ENCODE measurements at regions not wholly inside any gene's neighbourhood (a gene's known extent, or its start where the extent isn't known, plus 50 kb on each side); places are given as distances from the start of the nearest gene placed in this dataset.
"Not testable (repeated sequence)": the region's sequence is repeated elsewhere in the genome, so short reads cannot be mapped to it uniquely, and the experiment has no call there.

DNA sequence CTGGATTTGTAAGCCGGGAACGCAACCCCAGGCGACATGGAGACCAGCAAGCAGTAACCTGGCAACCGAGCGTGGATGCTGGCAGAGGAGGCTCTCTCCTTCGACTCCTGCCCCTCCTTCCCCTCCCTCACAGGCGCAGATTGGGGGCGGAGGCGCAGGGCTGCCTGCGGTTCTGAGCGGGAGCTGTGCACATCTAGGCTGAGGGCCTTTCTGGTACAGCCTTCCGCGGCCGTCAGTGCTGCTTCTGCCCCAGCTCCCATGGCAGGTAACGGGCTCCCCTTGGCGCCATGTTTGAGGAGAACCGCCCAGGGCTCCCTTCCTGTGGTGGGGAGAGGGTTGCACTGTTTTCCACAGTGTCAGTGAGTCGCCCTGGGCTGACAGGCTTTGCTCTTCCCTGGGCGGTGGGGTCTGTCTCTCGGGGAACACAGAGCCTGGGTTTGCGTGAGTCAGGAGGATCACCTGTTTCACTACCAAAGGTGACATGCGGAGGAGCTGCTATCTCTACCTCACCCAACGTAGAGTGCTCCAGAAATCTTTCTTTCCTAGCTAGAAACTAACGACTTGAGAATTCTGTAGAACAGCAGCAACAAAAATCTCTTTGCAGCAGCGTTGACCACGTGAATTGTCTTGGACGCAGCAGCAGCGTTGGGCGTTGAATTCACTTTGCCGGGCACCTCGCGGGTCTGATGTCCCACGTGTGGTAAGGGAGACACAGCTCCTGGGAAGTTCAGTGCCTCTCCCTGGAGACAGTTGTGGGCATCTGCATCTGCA is 154.8 kb upstream of the COBL start:
- DNase-seq: peak in 1 of 5 experiments; percentile 11

DNA sequence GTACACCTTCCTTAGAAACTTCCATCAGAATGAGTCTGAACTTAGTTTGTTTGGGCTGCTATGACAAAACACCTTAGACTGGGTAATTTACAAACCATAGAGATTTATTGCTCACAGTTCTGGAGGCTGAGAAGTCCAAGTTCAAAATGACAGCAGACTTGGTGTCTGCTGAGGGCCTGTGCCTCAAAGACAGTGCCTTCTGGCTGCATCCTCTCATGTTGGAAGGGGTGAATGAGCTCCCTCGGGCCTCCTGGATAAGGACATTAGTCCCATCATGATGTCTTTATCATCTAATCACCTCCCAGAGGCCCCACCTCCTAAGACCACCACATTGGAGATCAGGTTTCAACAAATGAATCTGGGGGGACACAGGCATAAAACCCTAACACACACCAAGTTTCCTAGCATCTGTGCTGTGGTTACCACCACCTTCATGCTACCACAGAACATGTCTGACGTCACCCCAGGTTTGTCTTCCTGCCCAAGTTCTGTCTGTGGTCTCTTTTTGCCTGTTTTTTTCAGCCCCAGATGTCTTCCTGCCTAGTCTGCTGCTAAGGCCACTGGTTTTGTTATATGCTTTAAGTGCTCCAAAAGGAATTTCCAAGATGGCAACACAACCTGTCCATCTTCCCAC is 150.9 kb upstream of the COBL start:
- peak in 1 of 5 experiments; percentile 86 for DNase-seq

- no peak for DNase-seq
These were observed 143.2 kb upstream of the COBL start for GRCh38 chr7:51459809-51460208.

- no peak for DNase-seq
These were observed 142.1 kb upstream of the COBL start for GRCh38 chr7:51458693-51459092.

GRCh38 chr7:51457079-51457478 is 140.5 kb upstream of the COBL start:
- no peak for DNase-seq

DNA sequence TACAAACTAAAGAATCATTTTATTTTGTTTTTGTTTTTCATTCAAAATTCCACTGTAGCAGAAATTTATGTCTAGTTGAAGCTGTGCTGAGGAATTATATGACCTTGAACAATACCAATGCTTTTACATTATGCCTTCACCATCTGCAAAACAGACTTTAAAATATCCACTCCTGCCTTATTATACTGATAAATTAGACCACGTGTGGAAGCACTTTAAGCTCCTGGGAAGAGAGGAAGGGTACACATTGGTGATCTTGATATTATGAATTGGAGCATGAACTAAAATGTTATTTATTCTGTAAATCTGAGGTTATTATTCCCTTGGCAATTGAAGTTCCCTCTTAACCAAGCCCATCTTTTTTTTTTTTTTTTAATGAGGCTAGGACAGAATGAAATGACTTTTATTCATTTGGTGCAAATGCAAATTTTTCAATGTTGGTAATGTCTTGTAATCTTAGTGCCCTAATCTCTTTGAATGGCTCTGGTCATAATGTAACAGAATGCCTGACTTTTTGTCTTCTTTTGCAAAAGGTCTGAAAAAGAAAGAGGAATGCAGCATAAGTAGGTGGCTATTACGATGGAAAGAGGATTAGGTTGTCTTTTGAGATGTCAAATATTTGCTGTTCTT is 139.9 kb upstream of the COBL start:
- no peak for DNase-seq

DNA sequence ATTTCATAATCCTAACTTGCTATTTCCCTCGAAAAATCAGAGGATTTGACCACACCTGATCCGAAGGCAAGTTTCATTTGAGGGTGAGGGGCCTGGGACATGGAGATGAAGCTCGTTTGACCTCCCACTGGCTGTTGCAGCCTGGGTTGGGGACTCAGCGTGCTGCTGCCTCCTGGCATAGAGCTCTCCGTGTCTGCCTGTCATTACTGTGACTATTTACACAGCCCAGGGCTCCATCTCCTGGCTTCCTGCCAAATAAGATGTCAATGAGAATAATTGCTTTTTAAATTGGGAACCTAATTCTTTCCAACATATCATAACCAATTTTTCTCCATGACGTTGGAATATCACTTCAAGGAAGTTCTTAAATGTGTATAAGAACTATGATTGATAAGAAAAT is 139.3 kb upstream of the COBL start:
- DNase-seq: no peak

- no peak for DNase-seq
These were observed 138.9 kb upstream of the COBL start for GRCh38 chr7:51455513-51455912.

DNA sequence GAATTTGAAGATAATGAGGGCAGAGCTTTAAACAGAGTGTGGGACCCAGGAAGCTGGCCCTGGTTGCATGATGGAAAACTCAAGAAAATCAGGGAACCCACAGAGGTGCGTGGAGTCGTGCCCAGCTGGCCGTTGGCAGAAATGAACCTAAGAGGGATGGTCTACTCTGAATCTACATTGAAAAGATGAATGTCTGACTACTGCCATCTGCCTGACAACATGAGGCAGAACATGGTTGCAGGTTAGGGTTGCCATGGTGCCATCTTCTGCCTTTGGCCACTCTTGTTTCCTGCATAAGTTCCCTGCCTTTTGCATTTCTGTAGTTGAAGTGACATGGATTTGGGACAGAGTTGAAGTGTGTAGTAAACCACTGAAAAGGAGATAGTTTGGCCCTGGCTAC is 138.5 kb upstream of the COBL start:
- DNase-seq: no peak

DNA sequence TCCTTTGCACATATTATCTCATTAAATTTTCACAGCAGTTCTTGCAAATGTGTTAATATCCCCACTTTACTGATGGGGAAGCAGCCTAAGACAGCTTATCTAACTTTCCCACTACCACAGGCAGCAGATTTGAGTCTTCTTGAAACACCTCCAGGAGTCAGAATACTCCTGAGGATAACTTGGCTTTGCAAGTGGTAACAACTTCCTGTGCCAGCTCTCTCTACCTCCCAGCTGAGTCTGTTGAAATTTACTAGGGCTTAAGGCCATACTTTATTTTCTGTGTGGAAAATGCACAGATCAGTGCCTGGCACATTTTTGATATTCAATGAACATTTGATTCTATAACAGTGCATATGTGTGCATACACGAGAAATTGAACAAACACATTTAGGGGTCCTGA is 136.1 kb upstream of the COBL start:
- DNase-seq: no peak

DNA sequence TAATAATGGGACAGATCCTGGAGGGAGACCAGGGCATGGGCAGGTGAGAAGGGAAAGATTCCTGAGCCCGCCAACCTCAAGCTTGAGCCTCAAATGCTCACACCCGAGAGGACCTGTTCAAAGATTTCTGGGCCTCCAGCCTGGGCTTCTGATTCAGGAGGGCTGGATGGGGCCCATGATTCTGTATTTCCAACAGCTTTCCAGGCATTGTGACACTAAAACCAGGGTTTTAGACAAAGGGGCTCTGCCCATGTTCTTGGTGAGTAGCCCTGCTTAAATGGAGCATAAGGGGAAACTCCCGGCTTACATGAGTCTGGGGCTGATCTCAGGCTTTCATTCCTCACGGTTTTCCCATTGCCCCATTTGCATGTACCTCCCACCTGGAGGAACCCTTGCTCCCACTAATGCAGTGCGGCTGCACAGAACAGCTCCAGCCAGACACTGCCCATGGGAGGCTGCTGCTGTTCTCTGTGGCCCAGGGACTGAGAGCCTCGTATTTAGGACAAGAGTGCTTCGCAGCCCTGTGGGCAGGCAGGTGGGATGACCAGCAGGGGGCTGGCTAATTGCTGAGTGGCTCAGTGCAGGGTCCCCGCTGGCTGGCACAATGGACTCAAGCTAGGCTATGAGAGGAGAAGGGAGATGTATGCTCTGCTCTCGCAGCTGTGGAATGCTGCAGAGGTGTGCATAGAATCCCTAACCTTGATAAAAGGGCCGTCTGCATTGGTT is 135.3 kb upstream of the COBL start:
- no peak for DNase-seq

GRCh38 chr7:51450541-51450940 is 133.9 kb upstream of the COBL start:
- DNase-seq: no peak

DNA sequence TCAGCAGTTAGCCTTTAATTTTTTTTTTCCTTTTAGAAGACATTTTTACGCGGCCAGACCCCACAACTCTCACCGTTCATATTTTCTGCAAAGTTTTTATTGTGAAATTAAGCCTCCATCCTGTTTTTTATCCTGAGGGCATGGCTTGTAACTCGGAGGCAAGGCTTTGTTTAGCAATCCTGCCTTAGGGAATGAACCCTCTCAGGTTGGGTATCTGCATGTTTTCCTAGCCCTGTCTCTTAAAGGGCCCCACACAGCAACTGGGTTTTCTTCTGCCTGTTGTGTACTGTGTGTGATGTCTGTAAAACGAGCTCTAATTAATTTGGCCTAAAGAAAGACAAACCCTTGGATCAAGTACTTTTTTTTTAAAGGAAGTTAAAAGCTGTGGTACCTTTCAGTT is 130.2 kb upstream of the COBL start:
- no peak for DNase-seq

DNA sequence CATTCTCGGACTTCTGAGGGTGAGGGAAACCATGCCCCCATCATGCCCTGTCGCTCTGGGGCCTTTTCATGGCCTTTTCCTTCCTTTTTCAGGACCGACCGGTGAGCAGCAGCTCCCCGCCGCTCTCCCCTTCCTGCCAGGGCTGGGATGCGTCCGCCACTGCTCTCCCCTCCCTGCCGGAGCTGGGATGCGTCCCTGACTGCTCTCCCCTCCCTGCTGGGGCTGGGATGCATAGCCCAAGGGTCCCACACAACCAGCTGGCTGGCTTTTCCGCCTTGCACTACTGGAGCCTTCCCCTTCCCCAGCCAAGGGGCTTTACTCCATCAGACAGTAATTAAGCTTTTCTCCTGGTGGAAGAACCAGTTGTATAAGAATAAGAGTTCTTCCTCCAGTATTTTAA is 129.7 kb upstream of the COBL start:
- no peak for DNase-seq

GRCh38 chr7:51444936-51445335 is 128.3 kb upstream of the COBL start:
- no peak for DNase-seq

DNA sequence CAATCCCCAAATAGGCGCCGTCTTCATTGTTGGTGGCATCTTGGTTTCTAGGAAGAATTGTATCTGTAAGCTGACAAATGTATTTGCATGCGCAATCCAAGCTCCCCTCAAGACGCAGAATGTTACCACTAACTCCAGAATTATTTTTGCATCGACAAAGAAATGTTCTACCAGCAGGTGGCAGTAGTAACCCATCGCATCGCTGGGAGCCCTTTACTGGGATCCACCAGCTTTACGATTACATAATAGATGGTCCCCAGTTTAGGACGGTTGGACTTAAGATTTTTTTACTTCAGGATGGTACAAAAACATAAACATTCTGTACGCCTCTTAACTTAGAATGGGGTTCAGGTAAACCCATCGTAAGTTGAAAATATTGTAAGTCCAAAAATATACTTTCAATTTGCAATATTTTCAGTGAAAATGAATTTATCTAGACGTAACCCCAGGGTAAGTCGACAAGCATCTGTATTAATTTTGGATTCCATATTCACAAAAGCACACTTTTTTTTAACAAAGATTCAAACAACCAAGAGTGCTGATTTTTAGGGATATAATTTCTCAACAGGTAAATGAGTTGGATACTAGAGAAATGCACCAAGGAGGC is 114.0 kb upstream of the COBL start:
- peak in 1 of 5 experiments; percentile 35 for DNase-seq

GRCh38 chr7:51428217-51428887 is 111.7 kb upstream of the COBL start:
- DNase-seq: no peak

DNA sequence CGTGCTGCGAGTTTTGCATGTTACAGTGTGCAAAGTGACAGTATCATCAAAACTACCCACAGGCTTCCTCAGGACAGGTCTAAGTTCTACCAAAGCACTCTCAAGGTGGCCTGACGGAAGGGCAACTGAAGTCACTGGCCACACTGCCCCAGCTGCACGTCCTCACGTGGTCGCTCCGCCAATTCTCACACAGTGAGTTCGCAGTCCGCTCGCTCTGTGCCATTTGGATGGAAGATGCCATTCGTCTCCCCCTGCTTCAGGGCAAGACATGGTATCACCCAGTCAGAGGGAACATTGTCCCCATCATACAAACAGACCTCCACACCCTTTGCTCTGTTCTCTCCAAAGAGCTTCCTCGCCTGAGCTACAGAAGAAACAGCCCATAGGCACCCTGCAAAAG is 109.6 kb upstream of the COBL start:
- DNase-seq: no peak

GRCh38 chr7:51409934-51410333 is 93.3 kb upstream of the COBL start:
- DNase-seq: not testable (repeated sequence)

DNA sequence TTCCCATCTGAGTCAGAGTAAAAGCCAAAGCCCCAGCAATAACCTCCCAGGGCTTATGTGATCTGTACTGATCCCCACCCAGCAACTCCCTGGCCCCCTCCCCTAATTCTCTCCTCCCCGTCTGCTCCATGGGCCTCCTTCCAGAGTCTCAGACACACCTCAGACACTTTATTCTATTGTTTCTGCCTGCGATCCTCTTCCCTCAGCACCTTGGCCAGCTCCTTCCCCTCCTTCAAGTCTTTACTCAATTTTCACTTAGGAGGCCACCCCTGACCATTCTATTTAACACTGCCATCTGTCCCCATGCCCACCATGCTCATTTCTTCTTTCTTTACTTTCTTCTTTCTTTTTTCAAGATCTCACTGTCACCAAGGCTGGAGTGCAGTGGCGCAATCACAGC is 81.0 kb upstream of the COBL start:
- not testable (repeated sequence) for DNase-seq

DNA sequence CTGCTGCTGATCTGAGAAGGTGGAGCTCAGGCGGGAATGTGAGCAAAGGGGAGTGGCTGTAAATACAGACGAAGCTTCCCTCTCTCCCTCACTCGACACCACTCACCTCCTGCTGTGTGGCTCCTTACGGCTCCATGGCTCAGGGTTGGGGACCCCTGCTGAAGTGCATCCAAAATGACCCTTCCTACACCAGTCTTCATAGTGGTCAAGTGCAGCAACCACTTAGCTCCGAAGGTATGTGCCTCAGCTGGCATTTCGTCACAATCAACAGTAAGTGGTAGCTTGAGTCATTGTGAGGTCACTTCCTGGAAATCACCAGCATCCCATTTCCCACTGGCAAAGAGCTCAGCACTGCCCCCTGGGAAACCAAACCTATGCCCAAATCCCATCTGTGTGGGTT is 76.4 kb upstream of the COBL start:
- not testable (repeated sequence) for DNase-seq

DNA sequence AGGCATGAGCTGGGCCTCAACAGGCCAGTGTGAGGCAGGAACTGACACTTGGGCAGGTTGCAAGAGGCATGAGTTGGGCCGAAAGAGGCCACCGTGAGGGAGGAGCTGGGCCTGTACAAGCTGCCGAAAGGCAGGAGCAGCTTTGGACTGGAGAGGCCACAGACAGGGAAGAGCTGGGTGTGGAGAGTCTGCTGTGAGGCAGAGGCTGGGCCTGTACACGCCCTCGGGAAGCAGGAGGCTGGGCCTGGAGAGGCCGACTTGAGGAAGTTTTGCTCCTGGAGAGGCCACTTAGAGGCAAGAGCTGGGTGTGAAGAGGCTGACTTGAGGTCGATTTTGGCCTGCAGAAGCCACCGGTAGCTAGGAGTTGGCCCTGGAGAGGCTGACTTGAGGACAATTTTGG is 73.3 kb upstream of the COBL start:
- DNase-seq: not testable (repeated sequence)

Measured in T-helper 2 cell (primary cell).